Neural cell (in vitro differentiated cells): ENCODE measurements at regions not wholly inside any gene's neighbourhood (a gene's known extent, or its start where the extent isn't known, plus 50 kb on each side); places are given as distances from the start of the nearest gene placed in this dataset.

Source experiments
- H2AFZ ChIP-seq: fragments of 200-600, 300-800 bp; sonication (generic), shearing (Covaris generic); 2 replicates; pipeline ENCODE4 v1.6.0; 2014; ENCODE audit warnings: low read depth, mild to moderate bottlenecking, antibody characterized with exemption, low read length, moderate library complexity
- H3F3A ChIP-seq: fragments of 200-600 bp; shearing (Covaris generic); 2 replicates; pipeline ENCODE4 v1.6.1; 2016; ENCODE audit warnings: mild to moderate bottlenecking, moderate library complexity, mixed read lengths, antibody characterized with exemption, low read length; ENCODE audit not compliant: insufficient read depth, poor library complexity, severe bottlenecking
- H3K27ac ChIP-seq: fragments of 200-600, 300-800 bp; sonication (generic), shearing (Covaris generic); 2 replicates; pipeline ENCODE4 v1.5.1; 2014; ENCODE audit warnings: mild to moderate bottlenecking, low read length, moderate library complexity
- H3K27me3 ChIP-seq: fragments of 300-800, 200-600 bp; sonication (generic), shearing (Covaris generic); 2 replicates; pipeline ENCODE4 v1.6.0; 2014; ENCODE audit warnings: mild to moderate bottlenecking, low read depth, low read length, moderate library complexity; ENCODE audit not compliant: insufficient read depth
- H3K36me3 ChIP-seq: fragments of 300-800, 200-600 bp; sonication (generic), shearing (Covaris generic); 2 replicates; pipeline ENCODE4 v1.5.1; 2014; ENCODE audit warnings: mild to moderate bottlenecking, antibody characterized with exemption, low read length, moderate library complexity; ENCODE audit not compliant: insufficient read depth
- H3K4me2 ChIP-seq: fragments of 300-800, 200-600 bp; sonication (generic), shearing (Covaris generic); 2 replicates; pipeline ENCODE4 v1.6.0; 2014; ENCODE audit warnings: mild to moderate bottlenecking, low read length
- H3K4me3 ChIP-seq: fragments of 300-800, 200-600 bp; sonication (generic), shearing (Covaris generic); 2 replicates; pipeline ENCODE4 v1.5.1; 2014; ENCODE audit warnings: mild to moderate bottlenecking, low read length, moderate library complexity
- H3K79me2 ChIP-seq: fragments of 200-600 bp; shearing (Covaris generic); replicated peaks from 2 replicates; pipeline ENCODE4 v1.6.0; 2014; ENCODE audit warnings: mild to moderate bottlenecking, low read length, moderate library complexity; ENCODE audit not compliant: insufficient read depth
- H3K9ac ChIP-seq: fragments of 300-800, 200-600 bp; sonication (generic), shearing (Covaris generic); 2 replicates; pipeline ENCODE4 v1.6.1; 2016; ENCODE audit warnings: mild to moderate bottlenecking, low read length, mixed read lengths
- H3K9me2 ChIP-seq: fragments of 200-600 bp; shearing (Covaris generic); 2 replicates; pipeline ENCODE4 v1.6.1; 2016; ENCODE audit warnings: mild to moderate bottlenecking, low read length, mixed read lengths; ENCODE audit not compliant: insufficient read depth
- H3K9me3 ChIP-seq: fragments of 200-600, 300-800 bp; sonication (generic), shearing (Covaris generic); 2 replicates; pipeline ENCODE4 v1.6.1; 2016; ENCODE audit warnings: mild to moderate bottlenecking, mixed run types, low read length, moderate library complexity, mixed read lengths
- H4K20me1 ChIP-seq: fragments of 200-600 bp; shearing (Covaris generic); 2 replicates; pipeline ENCODE4 v1.6.1; 2016; ENCODE audit warnings: mild to moderate bottlenecking, mixed run types; ENCODE audit not compliant: insufficient read depth
- CTCF ChIP-seq: fragments of 450-650 bp; IDR thresholded peaks from 2 replicates; pipeline ENCODE4 v1.5.1; 2014; ENCODE audit warnings: antibody characterized with exemption, mild to moderate bottlenecking, moderate library complexity; ENCODE audit not compliant: poor library complexity, severe bottlenecking
- EP300 ChIP-seq: fragments of 450-650 bp; conservative IDR thresholded peaks from 2 replicates; pipeline ENCODE4 v1.6.1; 2014; ENCODE audit warnings: antibody characterized with exemption, mild to moderate bottlenecking, moderate library complexity; ENCODE audit not compliant: poor library complexity, severe bottlenecking
- EZH2 ChIP-seq: fragments of 200-600, 300-800 bp; shearing (Covaris generic), sonication (generic); IDR thresholded peaks from 2 replicates; pipeline ENCODE4 v1.6.1; 2014; ENCODE audit warnings: antibody characterized with exemption, low read length, borderline replicate concordance, mild to moderate bottlenecking; ENCODE audit not compliant: insufficient read depth, poor library complexity, severe bottlenecking
- MXI1 ChIP-seq: fragments of 450-650 bp; conservative IDR thresholded peaks from 2 replicates; pipeline ENCODE4 v1.6.1; 2014; ENCODE audit warnings: antibody characterized with exemption, mild to moderate bottlenecking; ENCODE audit not compliant: poor library complexity, severe bottlenecking
- POLR2AphosphoS5 ChIP-seq: IDR thresholded peaks from 2 replicates; pipeline ENCODE4 v1.6.1; 2012
- RAD21 ChIP-seq: fragments of 450-650 bp; conservative IDR thresholded peaks from 2 replicates; pipeline ENCODE4 v1.6.1; 2014; ENCODE audit warnings: antibody characterized with exemption, mild to moderate bottlenecking, moderate library complexity
- SMC3 ChIP-seq: fragments of 450-650 bp; conservative IDR thresholded peaks from 2 replicates; pipeline ENCODE4 v1.6.1; 2014; ENCODE audit warnings: antibody characterized with exemption, mild to moderate bottlenecking, moderate library complexity; ENCODE audit not compliant: poor library complexity
- TAF1 ChIP-seq: IDR thresholded peaks from 2 replicates; pipeline ENCODE4 v1.6.1; 2012; ENCODE audit warnings: low read depth
- TF ChIP-seq, protein P1 (sequence below): IDR thresholded peaks from 2 replicates; pipeline ENCODE4 v1.6.1; 2012; ENCODE audit warnings: borderline replicate concordance

GRCh38 chr10:43968961-43969360 is 320.3 kb upstream of the ZNF32 start:
- Histone ChIP-seq H3K4me3 (no peak overlapping the region), H3K36me3 (no peaks in the 10 kb centered on the region), H3F3A (no peaks in the 10 kb centered on the region), H3K27me3 (no peaks in the 10 kb centered on the region), H3K79me2 (no peaks in the 10 kb centered on the region), H3K9me3 (no peaks in the 10 kb centered on the region), H4K20me1 (no peaks in the 10 kb centered on the region), H3K4me2 (no peak overlapping the region), H3K27ac (no peak overlapping the region), H3K9ac (no peak overlapping the region), H2AFZ (no peak overlapping the region), H3K9me2 (no peaks in the 10 kb centered on the region)
- TF ChIP-seq POLR2AphosphoS5: no peak
- no peak for TF ChIP-seq TAF1
- no peak for TF ChIP-seq SMC3
- TF ChIP-seq, protein P1, sequence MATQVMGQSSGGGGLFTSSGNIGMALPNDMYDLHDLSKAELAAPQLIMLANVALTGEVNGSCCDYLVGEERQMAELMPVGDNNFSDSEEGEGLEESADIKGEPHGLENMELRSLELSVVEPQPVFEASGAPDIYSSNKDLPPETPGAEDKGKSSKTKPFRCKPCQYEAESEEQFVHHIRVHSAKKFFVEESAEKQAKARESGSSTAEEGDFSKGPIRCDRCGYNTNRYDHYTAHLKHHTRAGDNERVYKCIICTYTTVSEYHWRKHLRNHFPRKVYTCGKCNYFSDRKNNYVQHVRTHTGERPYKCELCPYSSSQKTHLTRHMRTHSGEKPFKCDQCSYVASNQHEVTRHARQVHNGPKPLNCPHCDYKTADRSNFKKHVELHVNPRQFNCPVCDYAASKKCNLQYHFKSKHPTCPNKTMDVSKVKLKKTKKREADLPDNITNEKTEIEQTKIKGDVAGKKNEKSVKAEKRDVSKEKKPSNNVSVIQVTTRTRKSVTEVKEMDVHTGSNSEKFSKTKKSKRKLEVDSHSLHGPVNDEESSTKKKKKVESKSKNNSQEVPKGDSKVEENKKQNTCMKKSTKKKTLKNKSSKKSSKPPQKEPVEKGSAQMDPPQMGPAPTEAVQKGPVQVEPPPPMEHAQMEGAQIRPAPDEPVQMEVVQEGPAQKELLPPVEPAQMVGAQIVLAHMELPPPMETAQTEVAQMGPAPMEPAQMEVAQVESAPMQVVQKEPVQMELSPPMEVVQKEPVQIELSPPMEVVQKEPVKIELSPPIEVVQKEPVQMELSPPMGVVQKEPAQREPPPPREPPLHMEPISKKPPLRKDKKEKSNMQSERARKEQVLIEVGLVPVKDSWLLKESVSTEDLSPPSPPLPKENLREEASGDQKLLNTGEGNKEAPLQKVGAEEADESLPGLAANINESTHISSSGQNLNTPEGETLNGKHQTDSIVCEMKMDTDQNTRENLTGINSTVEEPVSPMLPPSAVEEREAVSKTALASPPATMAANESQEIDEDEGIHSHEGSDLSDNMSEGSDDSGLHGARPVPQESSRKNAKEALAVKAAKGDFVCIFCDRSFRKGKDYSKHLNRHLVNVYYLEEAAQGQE: no peak
- TF ChIP-seq EP300: no peak
- no peak for TF ChIP-seq RAD21
- no peak for TF ChIP-seq CTCF
- TF ChIP-seq MXI1: no peak
- TF ChIP-seq EZH2: no peak

- Histone ChIP-seq H3K9me2 (no peaks in the 10 kb centered on the region), H4K20me1 (no peaks in the 10 kb centered on the region), H3K9me3 (no peaks in the 10 kb centered on the region), H3K79me2 (no peaks in the 10 kb centered on the region), H3K4me3 (no peak overlapping the region), H3K36me3 (no peaks in the 10 kb centered on the region), H3K27me3 (no peaks in the 10 kb centered on the region), H2AFZ (no peak overlapping the region), H3K9ac (no peak overlapping the region), H3K27ac (no peak overlapping the region), H3K4me2 (no peak overlapping the region), H3F3A (no peaks in the 10 kb centered on the region)
- no peak for TF ChIP-seq MXI1
- TF ChIP-seq, protein P1: no peak
- TF ChIP-seq CTCF: no peak
- no peak for TF ChIP-seq POLR2AphosphoS5
- TF ChIP-seq EP300: no peak
- no peak for TF ChIP-seq RAD21
- no peak for TF ChIP-seq TAF1
- TF ChIP-seq EZH2: no peak
- no peak for TF ChIP-seq SMC3
Observed at GRCh38 chr10:43968076-43968475, 319.4 kb upstream of the ZNF32 start.
